GM12891 (cell line): ENCODE measurements at regions not wholly inside any gene's neighbourhood (a gene's known extent, or its start where the extent isn't known, plus 50 kb on each side); places are given as distances from the start of the nearest gene placed in this dataset.
"Not testable (repeated sequence)": the region's sequence is repeated elsewhere in the genome, so short reads cannot be mapped to it uniquely, and the experiment has no call there.

Experiments used
- DNase-seq: peaks from one replicate; pipeline ENCODE4 v3.0.0; 2011; ENCODE audit warnings: low spot score; ENCODE audit not compliant: insufficient read length
- FAIRE-seq: peaks from 2 replicates; lab custom pipeline; 2011; peaks lifted over from hg19 to GRCh38; lab: Jason Lieb, UNC
- PAX5 ChIP-seq: IDR thresholded peaks from 2 replicates; pipeline ENCODE4 v1.6.1; 2011; ENCODE audit warnings: low read length, moderate library complexity, mild to moderate bottlenecking; ENCODE audit not compliant: insufficient read depth, severe bottlenecking
- POLR2A ChIP-seq: IDR thresholded peaks from 2 replicates; pipeline ENCODE4 v1.6.1; 2011; ENCODE audit warnings: low read depth, low read length, control low read depth
- POLR2AphosphoS5 ChIP-seq: IDR thresholded peaks from 2 replicates; pipeline ENCODE4 v1.6.1; 2011; ENCODE audit warnings: low read depth, low read length, control low read depth
- POU2F2 ChIP-seq: IDR thresholded peaks from 2 replicates; pipeline ENCODE4 v1.6.1; 2011; ENCODE audit warnings: low read depth, mild to moderate bottlenecking, control low read depth, low read length, moderate library complexity
- SPI1 ChIP-seq: IDR thresholded peaks from 2 replicates; pipeline ENCODE4 v1.6.1; 2011; ENCODE audit warnings: low read depth, low read length, control low read depth
- TAF1 ChIP-seq: IDR thresholded peaks from 2 replicates; pipeline ENCODE4 v1.6.1; 2011; ENCODE audit warnings: low read depth, low read length, control low read depth

GRCh38 chr2:83280391-83280790 lies 1178.7 kb downstream of the SUCLG1 start:
- DNase-seq (no peak), FAIRE-seq (no peak)
- TF ChIP-seq TAF1: no peak
- no peak for TF ChIP-seq POU2F2
- no peak for TF ChIP-seq SPI1
- TF ChIP-seq PAX5: no peak
- no peak for TF ChIP-seq POLR2AphosphoS5
- no peak for TF ChIP-seq POLR2A

GRCh38 chr2:83273322-83273721 lies 1185.8 kb downstream of the SUCLG1 start:
- DNase-seq (no peak), FAIRE-seq (no peak)
- TF ChIP-seq POU2F2 (no peak), TAF1 (no peak)

- FAIRE-seq (no peak), DNase-seq (no peak)
- TF ChIP-seq TAF1 (no peak), POU2F2 (no peak), POLR2A (no peak), PAX5 (no peak), POLR2AphosphoS5 (no peak), SPI1 (no peak)
These were observed 1197.4 kb downstream of the SUCLG1 start for GRCh38 chr2:83261591-83262136.

GRCh38 chr2:83253848-83254247 lies 1205.2 kb downstream of the SUCLG1 start:
- no peak for TF ChIP-seq POLR2AphosphoS5
- no peak for TF ChIP-seq TAF1
- TF ChIP-seq PAX5: no peak
- TF ChIP-seq POU2F2: no peak
- no peak for TF ChIP-seq SPI1
- no peak for TF ChIP-seq POLR2A
- FAIRE-seq (no peak), DNase-seq (no peak)

- TF ChIP-seq POLR2AphosphoS5 (no peak), TAF1 (no peak), POLR2A (no peak), SPI1 (no peak), POU2F2 (no peak), PAX5 (no peak)
- FAIRE-seq: no peak
- DNase-seq: no peak
These were observed 1207.7 kb downstream of the SUCLG1 start for GRCh38 chr2:83251321-83251872.

GRCh38 chr2:83245806-83246537 lies 1213.1 kb downstream of the SUCLG1 start:
- FAIRE-seq, DNase-seq: not testable (repeated sequence)

GRCh38 chr2:83240611-83241010 lies 1218.5 kb downstream of the SUCLG1 start:
- FAIRE-seq (no peak), DNase-seq (no peak)
- TF ChIP-seq PAX5: no peak
- no peak for TF ChIP-seq TAF1
- TF ChIP-seq POLR2A: no peak
- TF ChIP-seq POU2F2: no peak
- TF ChIP-seq POLR2AphosphoS5: no peak
- TF ChIP-seq SPI1: no peak

GRCh38 chr2:83238111-83238510 lies 1221.0 kb downstream of the SUCLG1 start:
- no peak for FAIRE-seq
- no peak for DNase-seq
- no peak for TF ChIP-seq PAX5

- FAIRE-seq: no peak
- TF ChIP-seq POU2F2 (no peak), POLR2A (no peak), TAF1 (no peak), PAX5 (no peak), SPI1 (no peak), POLR2AphosphoS5 (no peak)
- no peak for DNase-seq
These were observed 1224.8 kb downstream of the SUCLG1 start for GRCh38 chr2:83234246-83234645.

- no peak for FAIRE-seq
- TF ChIP-seq SPI1: no peak
- no peak for TF ChIP-seq PAX5
- no peak for TF ChIP-seq POLR2AphosphoS5
- no peak for TF ChIP-seq TAF1
- no peak for TF ChIP-seq POU2F2
- no peak for TF ChIP-seq POLR2A
- no peak for DNase-seq
These were observed 1225.3 kb downstream of the SUCLG1 start for GRCh38 chr2:83233781-83234180.

- no peak for FAIRE-seq
- DNase-seq: no peak
- TF ChIP-seq SPI1: no peak
- TF ChIP-seq POLR2A: no peak
- no peak for TF ChIP-seq TAF1
- TF ChIP-seq PAX5: no peak
- no peak for TF ChIP-seq POU2F2
- TF ChIP-seq POLR2AphosphoS5: no peak
These were observed 1225.8 kb downstream of the SUCLG1 start for GRCh38 chr2:83233326-83233725.
